ENCODE measurements at regions not wholly inside any gene's neighbourhood (a gene's known extent, or its start where the extent isn't known, plus 50 kb on each side); places are given as distances from the start of the nearest gene placed in this dataset.

DNA sequence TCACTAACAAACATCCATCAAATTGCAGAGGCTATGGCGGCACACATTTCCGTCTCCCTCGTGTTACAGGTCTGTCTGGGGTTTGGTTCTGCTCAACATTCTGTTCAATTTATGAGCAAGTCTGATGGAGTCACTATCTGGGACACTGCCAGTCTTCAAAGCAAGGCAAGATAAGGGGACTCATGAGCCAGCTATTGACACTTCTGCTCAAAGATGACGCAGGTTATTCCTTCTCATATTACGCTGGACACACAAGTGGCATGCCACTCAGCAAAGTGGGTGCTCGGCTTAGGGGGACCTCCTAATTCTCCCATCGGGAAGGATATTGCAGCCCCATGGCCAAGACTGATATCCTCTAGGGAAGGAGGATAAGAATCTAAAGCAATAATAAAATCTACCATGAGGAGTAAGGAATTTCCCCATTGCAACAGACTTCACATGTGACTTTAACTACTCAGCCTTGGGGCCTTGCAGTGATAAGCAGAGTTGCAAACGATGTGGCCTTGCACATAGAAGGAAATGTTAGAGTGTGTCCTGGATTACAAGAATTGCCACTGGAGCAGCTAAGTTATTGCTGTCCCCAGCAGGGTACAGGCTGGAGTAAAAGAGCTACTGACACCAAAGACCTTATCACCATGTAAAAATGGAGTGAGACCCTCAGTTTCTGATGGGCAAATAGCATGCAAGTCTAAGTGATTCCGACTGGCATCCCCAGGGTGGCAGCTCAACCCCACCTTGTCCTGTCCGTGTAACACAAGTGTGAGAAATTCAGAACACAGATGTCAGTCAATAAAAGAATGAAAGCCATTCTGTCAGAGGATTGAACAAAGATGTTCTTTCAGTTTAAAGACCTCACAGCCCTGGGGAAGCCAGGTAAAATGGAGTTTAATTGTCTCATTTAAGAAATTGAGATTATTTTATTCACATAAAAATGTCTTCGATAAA, 306.1 kb downstream of the IRS2 start:
- Mint-ChIP-seq H3K4me3 (ENCODE audit: unreplicated experiment) (no peak overlapping the region), H3K4me1 (ENCODE audit: unreplicated experiment) (peaks cover 3% of the 10 kb centered on the region), H3K27ac (ENCODE audit: unreplicated experiment) (no peak overlapping the region), H3K9me3 (ENCODE audit: unreplicated experiment) (no peaks in the 10 kb centered on the region), H3K27me3 (ENCODE audit: unreplicated experiment) (no peaks in the 10 kb centered on the region), H3K36me3 (ENCODE audit: unreplicated experiment) (no peaks in the 10 kb centered on the region)
- DNase-seq (ENCODE audit: extremely low spot score, unreplicated experiment) = no peak
- TF ChIP-seq, protein P1, sequence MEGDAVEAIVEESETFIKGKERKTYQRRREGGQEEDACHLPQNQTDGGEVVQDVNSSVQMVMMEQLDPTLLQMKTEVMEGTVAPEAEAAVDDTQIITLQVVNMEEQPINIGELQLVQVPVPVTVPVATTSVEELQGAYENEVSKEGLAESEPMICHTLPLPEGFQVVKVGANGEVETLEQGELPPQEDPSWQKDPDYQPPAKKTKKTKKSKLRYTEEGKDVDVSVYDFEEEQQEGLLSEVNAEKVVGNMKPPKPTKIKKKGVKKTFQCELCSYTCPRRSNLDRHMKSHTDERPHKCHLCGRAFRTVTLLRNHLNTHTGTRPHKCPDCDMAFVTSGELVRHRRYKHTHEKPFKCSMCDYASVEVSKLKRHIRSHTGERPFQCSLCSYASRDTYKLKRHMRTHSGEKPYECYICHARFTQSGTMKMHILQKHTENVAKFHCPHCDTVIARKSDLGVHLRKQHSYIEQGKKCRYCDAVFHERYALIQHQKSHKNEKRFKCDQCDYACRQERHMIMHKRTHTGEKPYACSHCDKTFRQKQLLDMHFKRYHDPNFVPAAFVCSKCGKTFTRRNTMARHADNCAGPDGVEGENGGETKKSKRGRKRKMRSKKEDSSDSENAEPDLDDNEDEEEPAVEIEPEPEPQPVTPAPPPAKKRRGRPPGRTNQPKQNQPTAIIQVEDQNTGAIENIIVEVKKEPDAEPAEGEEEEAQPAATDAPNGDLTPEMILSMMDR (IDR thresholded peaks at IDR 0.05) = no peak

DNA sequence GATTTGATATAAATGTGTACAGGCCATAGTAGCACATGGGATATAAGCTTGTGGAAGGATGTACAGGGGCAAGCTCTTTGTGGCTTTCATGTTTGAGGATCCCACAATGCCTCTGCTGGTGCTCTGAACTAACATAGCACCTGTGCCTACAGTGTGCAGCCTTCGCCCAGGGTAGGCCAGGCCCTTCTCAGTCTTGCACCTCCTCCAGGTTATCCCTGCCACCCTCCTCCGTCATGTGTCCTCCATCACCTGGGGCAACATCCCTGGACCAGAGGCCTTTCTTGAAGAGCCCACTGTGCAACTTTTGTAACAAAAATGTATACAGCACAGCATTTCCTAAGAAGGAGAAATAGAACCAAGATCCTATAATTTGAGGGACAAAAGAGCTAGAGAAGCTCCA, 306.8 kb downstream of the IRS2 start:
- Mint-ChIP-seq H3K4me1 (ENCODE audit: unreplicated experiment) (peaks cover 3% of the 10 kb centered on the region), H3K27me3 (ENCODE audit: unreplicated experiment) (no peaks in the 10 kb centered on the region), H3K9me3 (ENCODE audit: unreplicated experiment) (no peaks in the 10 kb centered on the region), H3K36me3 (ENCODE audit: unreplicated experiment) (no peaks in the 10 kb centered on the region), H3K27ac (ENCODE audit: unreplicated experiment) (no peak overlapping the region), H3K4me3 (ENCODE audit: unreplicated experiment) (no peak overlapping the region)
- no peak for DNase-seq (ENCODE audit: extremely low spot score, unreplicated experiment)
- TF ChIP-seq, protein P1 (IDR thresholded peaks at IDR 0.05) = no peak

DNA sequence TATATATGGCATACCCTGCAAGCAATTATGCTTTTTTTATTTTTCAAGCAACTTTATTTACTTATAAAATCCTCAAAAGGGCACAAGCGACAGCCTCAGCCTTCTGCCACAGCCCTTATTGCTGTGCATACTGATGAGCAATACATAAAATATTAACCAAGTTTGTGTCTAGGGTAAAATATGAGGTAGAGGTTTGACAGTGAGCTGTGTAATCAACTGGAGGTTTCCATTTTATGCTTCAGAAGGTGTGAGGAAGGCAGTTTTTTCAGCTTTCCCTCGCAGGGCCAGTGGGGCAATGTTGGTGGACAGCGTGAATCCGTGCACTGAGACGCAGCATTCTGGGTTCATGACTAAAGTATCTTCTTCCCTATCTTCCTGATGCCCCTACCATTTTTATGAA, 310.4 kb downstream of the IRS2 start:
- TF ChIP-seq, protein P1 (IDR thresholded peaks at IDR 0.05) = no peak
- peaks cover under 1% of the 10 kb centered on the region for H3K4me1 Mint-ChIP-seq (ENCODE audit: unreplicated experiment)
- DNase-seq (ENCODE audit: extremely low spot score, unreplicated experiment) = no peak
- no peaks in the 10 kb centered on the region for H3K27me3 Mint-ChIP-seq (ENCODE audit: unreplicated experiment)
- H3K9me3 Mint-ChIP-seq (ENCODE audit: unreplicated experiment) = no peaks in the 10 kb centered on the region
- no peak overlapping the region for H3K4me3 Mint-ChIP-seq (ENCODE audit: unreplicated experiment)
- H3K27ac Mint-ChIP-seq (ENCODE audit: unreplicated experiment) = no peak overlapping the region
- no peaks in the 10 kb centered on the region for H3K36me3 Mint-ChIP-seq (ENCODE audit: unreplicated experiment)

DNA sequence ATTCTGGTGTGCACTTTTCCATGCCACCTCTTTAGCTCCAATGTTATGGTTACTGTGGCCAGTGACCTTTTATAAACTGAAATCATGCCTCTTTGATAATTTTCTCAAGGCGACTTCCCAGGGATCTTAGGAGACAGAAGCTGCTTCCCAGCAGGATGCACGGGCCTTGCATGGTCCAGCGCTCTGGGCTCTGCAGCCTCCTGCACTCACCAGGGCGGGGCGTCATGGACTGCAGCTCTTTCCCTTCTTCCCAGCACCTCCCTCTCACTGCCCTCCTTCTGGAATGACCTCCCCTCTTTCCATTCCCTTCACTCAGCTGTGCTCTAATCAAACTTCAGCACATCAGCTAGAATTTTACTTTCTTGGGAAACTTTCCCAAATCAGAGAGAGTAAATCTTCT, 318.3 kb downstream of the IRS2 start:
- TF ChIP-seq, protein P1 (IDR thresholded peaks at IDR 0.05) = no peak
- Mint-ChIP-seq H3K27me3 (ENCODE audit: unreplicated experiment) (no peaks in the 10 kb centered on the region), H3K4me1 (ENCODE audit: unreplicated experiment) (peaks cover 2% of the 10 kb centered on the region), H3K36me3 (ENCODE audit: unreplicated experiment) (peaks cover 6% of the 10 kb centered on the region), H3K27ac (ENCODE audit: unreplicated experiment) (no peak overlapping the region), H3K9me3 (ENCODE audit: unreplicated experiment) (peaks cover 3% of the 10 kb centered on the region), H3K4me3 (ENCODE audit: unreplicated experiment) (no peak overlapping the region)
- DNase-seq (ENCODE audit: extremely low spot score, unreplicated experiment) = no peak

DNA sequence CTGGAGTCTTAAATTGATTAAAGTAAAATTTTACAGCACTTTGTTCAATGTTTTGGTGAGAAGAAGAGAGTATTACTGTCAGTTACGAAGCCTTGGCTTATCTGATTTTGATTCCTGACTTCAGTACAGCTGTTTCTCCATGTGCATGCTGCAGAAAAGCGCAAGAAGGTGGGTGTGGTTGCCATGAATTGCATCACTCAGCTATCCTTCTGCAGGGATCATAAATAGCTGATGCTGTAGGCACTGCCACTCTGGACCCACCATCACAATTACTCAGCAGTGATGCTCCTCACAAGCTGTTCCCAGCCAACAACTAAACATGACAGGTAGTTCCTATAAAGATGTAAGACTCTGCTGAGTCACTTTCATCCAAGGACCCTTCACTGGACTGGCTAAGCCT, 321.2 kb downstream of the IRS2 start:
- no peak for DNase-seq (ENCODE audit: extremely low spot score, unreplicated experiment)
- Mint-ChIP-seq H3K4me1 (ENCODE audit: unreplicated experiment) (peaks cover 2% of the 10 kb centered on the region), H3K36me3 (ENCODE audit: unreplicated experiment) (peaks cover 12% of the 10 kb centered on the region), H3K27me3 (ENCODE audit: unreplicated experiment) (no peaks in the 10 kb centered on the region), H3K9me3 (ENCODE audit: unreplicated experiment) (peaks cover 24% of the 10 kb centered on the region), H3K27ac (ENCODE audit: unreplicated experiment) (no peak overlapping the region), H3K4me3 (ENCODE audit: unreplicated experiment) (no peak overlapping the region)
- TF ChIP-seq, protein P1 (IDR thresholded peaks at IDR 0.05) = no peak
